ENCODE measurements at regions not wholly inside any gene's neighbourhood (a gene's known extent, or its start where the extent isn't known, plus 50 kb on each side); places are given as distances from the start of the nearest gene placed in this dataset.

GRCh38 chr3:11703146-11703545, 59.4 kb upstream of the VGLL4 start:
- ATAC-seq, result no peak
- no peaks in the 10 kb centered on the region for H3K9me3 Mint-ChIP-seq

DNA sequence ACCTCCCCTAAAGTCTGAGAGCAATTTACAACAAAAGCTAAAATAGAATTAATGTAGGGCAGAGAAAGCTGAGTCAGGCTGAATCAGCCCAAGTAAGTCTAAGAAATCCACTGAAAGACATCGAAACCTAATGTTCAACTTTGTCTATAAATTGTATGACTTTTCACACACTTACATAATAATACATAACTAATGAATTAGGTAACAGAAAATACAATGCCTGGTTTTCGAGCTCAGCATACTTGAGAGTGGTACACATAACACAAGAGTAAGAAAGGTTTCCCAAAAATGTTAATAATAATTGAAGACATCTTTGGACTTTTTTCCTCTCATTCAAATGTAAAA, 55.3 kb upstream of the VGLL4 start:
- Histone ChIP-seq H3K27me3 (ENCODE audit: control insufficient read depth, insufficient read depth, low read length) (no peaks in the 10 kb centered on the region), H3K4me3 (ENCODE audit: low read length) (no peak overlapping the region), H3K4me1 (ENCODE audit: control insufficient read depth, insufficient read depth, low read length) (no peaks in the 10 kb centered on the region), H3K36me3 (ENCODE audit: control insufficient read depth, insufficient read depth, low read length) (no peaks in the 10 kb centered on the region), H3K27ac (ENCODE audit: low read length) (no peak overlapping the region), H3K9me3 (ENCODE audit: control insufficient read depth, insufficient read depth, low read length) (no peaks in the 10 kb centered on the region)
- WGBS (ENCODE audit: insufficient coverage), result 100% methylated on average over 1 of the region's 2 CpGs
- no peak for DNase-seq
- TF ChIP-seq, protein P1, sequence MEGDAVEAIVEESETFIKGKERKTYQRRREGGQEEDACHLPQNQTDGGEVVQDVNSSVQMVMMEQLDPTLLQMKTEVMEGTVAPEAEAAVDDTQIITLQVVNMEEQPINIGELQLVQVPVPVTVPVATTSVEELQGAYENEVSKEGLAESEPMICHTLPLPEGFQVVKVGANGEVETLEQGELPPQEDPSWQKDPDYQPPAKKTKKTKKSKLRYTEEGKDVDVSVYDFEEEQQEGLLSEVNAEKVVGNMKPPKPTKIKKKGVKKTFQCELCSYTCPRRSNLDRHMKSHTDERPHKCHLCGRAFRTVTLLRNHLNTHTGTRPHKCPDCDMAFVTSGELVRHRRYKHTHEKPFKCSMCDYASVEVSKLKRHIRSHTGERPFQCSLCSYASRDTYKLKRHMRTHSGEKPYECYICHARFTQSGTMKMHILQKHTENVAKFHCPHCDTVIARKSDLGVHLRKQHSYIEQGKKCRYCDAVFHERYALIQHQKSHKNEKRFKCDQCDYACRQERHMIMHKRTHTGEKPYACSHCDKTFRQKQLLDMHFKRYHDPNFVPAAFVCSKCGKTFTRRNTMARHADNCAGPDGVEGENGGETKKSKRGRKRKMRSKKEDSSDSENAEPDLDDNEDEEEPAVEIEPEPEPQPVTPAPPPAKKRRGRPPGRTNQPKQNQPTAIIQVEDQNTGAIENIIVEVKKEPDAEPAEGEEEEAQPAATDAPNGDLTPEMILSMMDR (IDR thresholded peaks at IDR 0.05), result no peak
- no peaks in the 10 kb centered on the region for H3K4me1 Mint-ChIP-seq
- no peaks in the 10 kb centered on the region for H3K27me3 Mint-ChIP-seq (ENCODE audit: low read depth in 2 of 2)
- no peak overlapping the region for H3K4me3 Mint-ChIP-seq
- no peak overlapping the region for H3K27ac Mint-ChIP-seq
- no peaks in the 10 kb centered on the region for H3K9me3 Mint-ChIP-seq
- intact Hi-C loops (cut with micrococcal nuclease), result no loop called here
- ATAC-seq, result no peak
- H3K36me3 Mint-ChIP-seq, result no peaks in the 10 kb centered on the region

More at GRCh38 chr3:11703146-11703545, 59.4 kb upstream of the VGLL4 start:
- H3K4me3 Mint-ChIP-seq, result no peak overlapping the region
- 91% methylated on average over 3 of the region's 4 CpGs for WGBS (ENCODE audit: insufficient coverage)
- H3K4me1 ChIP-seq (ENCODE audit: control insufficient read depth, insufficient read depth, low read length), result no peaks in the 10 kb centered on the region
- intact Hi-C loops (cut with micrococcal nuclease), result no loop called here
- no peaks in the 10 kb centered on the region for H3K36me3 Mint-ChIP-seq
- DNase-seq, result no peak
- no peaks in the 10 kb centered on the region for H3K27me3 ChIP-seq (ENCODE audit: control insufficient read depth, insufficient read depth, low read length)
- no peaks in the 10 kb centered on the region for H3K9me3 ChIP-seq (ENCODE audit: control insufficient read depth, insufficient read depth, low read length)
- peaks cover 0 to 7% of the 10 kb centered on the region in 2 donors for H3K27me3 Mint-ChIP-seq (ENCODE audit: low read depth in 2 of 2)
- H3K27ac ChIP-seq (ENCODE audit: low read length), result no peak overlapping the region
- no peak overlapping the region for H3K27ac Mint-ChIP-seq
- H3K36me3 ChIP-seq (ENCODE audit: control insufficient read depth, insufficient read depth, low read length), result no peaks in the 10 kb centered on the region
- TF ChIP-seq, protein P1 (IDR thresholded peaks at IDR 0.05), result no peak
- no peaks in the 10 kb centered on the region for H3K4me1 Mint-ChIP-seq
- no peak overlapping the region for H3K4me3 ChIP-seq (ENCODE audit: low read length)

GRCh38 chr3:11698326-11699082, 54.8 kb upstream of the VGLL4 start:
- Mint-ChIP-seq H3K27me3 (ENCODE audit: low read depth in 2 of 2) (no peaks in the 10 kb centered on the region), H3K27ac (no peak overlapping the region), H3K36me3 (no peaks in the 10 kb centered on the region), H3K9me3 (no peaks in the 10 kb centered on the region), H3K4me1 (no peaks in the 10 kb centered on the region), H3K4me3 (no peak overlapping the region)
- no peak overlapping the region for H3K4me3 ChIP-seq (ENCODE audit: low read length)
- H3K4me1 ChIP-seq (ENCODE audit: control insufficient read depth, insufficient read depth, low read length), result no peaks in the 10 kb centered on the region
- no peaks in the 10 kb centered on the region for H3K36me3 ChIP-seq (ENCODE audit: control insufficient read depth, insufficient read depth, low read length)
- H3K27ac ChIP-seq (ENCODE audit: low read length), result no peak overlapping the region
- ATAC-seq (no peak), DNase-seq (no peak)
- TF ChIP-seq, protein P1 (IDR thresholded peaks at IDR 0.05), result no peak
- intact Hi-C loops (cut with micrococcal nuclease), result no loop called here
- WGBS (ENCODE audit: insufficient coverage), result over 99% methylated on average over 6 of the region's 7 CpGs
- H3K9me3 ChIP-seq (ENCODE audit: control insufficient read depth, insufficient read depth, low read length), result no peaks in the 10 kb centered on the region
- H3K27me3 ChIP-seq (ENCODE audit: control insufficient read depth, insufficient read depth, low read length), result no peaks in the 10 kb centered on the region

GRCh38 chr3:11697701-11698100, 54.0 kb upstream of the VGLL4 start:
- no peak for ATAC-seq
- TF ChIP-seq, protein P1 (IDR thresholded peaks at IDR 0.05), result no peak
- no peak for DNase-seq
- WGBS (ENCODE audit: insufficient coverage), result 100% methylated on average over 1 of the region's 2 CpGs
- H3K27ac Mint-ChIP-seq, result no peak overlapping the region
- H3K27me3 Mint-ChIP-seq (ENCODE audit: low read depth in 2 of 2), result no peaks in the 10 kb centered on the region
- no peak overlapping the region for H3K4me3 Mint-ChIP-seq
- Histone ChIP-seq H3K36me3 (ENCODE audit: control insufficient read depth, insufficient read depth, low read length) (no peaks in the 10 kb centered on the region), H3K4me1 (ENCODE audit: control insufficient read depth, insufficient read depth, low read length) (no peaks in the 10 kb centered on the region), H3K27me3 (ENCODE audit: control insufficient read depth, insufficient read depth, low read length) (no peaks in the 10 kb centered on the region), H3K4me3 (ENCODE audit: low read length) (no peak overlapping the region), H3K9me3 (ENCODE audit: control insufficient read depth, insufficient read depth, low read length) (no peaks in the 10 kb centered on the region), H3K27ac (ENCODE audit: low read length) (no peak overlapping the region)
- no peaks in the 10 kb centered on the region for H3K9me3 Mint-ChIP-seq
- H3K36me3 Mint-ChIP-seq, result no peaks in the 10 kb centered on the region
- no peaks in the 10 kb centered on the region for H3K4me1 Mint-ChIP-seq
- intact Hi-C loops (cut with micrococcal nuclease), result no loop called here
